Stimulated activated naive CD8-positive, alpha-beta T cell treated with anti-CD3 and anti-CD28 coated beads, Interleukin-15, Interleukin-2, amounts not matched to agents 100 ng/mL and 50 ng/mL, for 24 hours (primary cell): ENCODE measurements at regions not wholly inside any gene's neighbourhood (a gene's known extent, or its start where the extent isn't known, plus 50 kb on each side); places are given as distances from the start of the nearest gene placed in this dataset.
A peak's percentile ranks its signal among the peaks of the same experiment; 100 is the strongest.

Source experiments
- H3K27ac Mint-ChIP-seq: one replicate; pipeline ENCODE4 v1.8.0; 2021; ENCODE audit warnings: mild to moderate bottlenecking, mixed read lengths
- H3K27me3 Mint-ChIP-seq: one replicate; pipeline ENCODE4 v1.8.0; 2021; ENCODE audit warnings: mixed read lengths
- H3K36me3 Mint-ChIP-seq: one replicate; pipeline ENCODE4 v1.8.0; 2021; ENCODE audit warnings: low read depth, mixed read lengths
- H3K4me1 Mint-ChIP-seq: one replicate; pipeline ENCODE4 v1.8.0; 2021; ENCODE audit warnings: low read depth, mixed read lengths
- H3K4me3 Mint-ChIP-seq: one replicate; pipeline ENCODE4 v1.8.0; 2021; ENCODE audit warnings: mild to moderate bottlenecking, mixed read lengths
- H3K9me3 Mint-ChIP-seq: one replicate; pipeline ENCODE4 v1.8.0; 2021; ENCODE audit warnings: mixed read lengths

DNA sequence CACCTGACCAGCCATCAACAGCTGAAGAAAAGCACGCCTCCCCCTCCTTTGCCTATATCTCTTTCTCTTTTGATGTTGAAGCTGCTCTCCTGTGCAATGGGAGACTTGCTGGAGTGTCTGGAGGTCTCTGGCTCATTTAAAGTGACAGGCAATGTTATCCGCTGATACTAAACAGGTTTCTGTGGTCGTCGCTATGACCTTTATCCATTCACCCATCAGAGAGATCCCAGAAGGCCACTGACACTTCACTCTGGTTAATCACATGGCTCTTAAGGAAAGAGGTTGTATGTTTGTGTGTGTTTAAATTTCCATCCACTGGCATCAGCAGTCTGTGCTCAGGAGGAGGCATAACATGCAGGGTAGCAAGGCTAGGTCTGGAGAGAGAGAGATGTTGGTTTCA, 277.3 kb downstream of the MTX2 start:
- H3K9me3 Mint-ChIP-seq, result no peaks in the 10 kb centered on the region
- H3K36me3 Mint-ChIP-seq, result no peaks in the 10 kb centered on the region
- H3K4me1 Mint-ChIP-seq, result no peaks in the 10 kb centered on the region
- H3K27me3 Mint-ChIP-seq, result peaks cover 27% of the 10 kb centered on the region
- no peak overlapping the region for H3K27ac Mint-ChIP-seq
- H3K4me3 Mint-ChIP-seq, result no peak overlapping the region

DNA sequence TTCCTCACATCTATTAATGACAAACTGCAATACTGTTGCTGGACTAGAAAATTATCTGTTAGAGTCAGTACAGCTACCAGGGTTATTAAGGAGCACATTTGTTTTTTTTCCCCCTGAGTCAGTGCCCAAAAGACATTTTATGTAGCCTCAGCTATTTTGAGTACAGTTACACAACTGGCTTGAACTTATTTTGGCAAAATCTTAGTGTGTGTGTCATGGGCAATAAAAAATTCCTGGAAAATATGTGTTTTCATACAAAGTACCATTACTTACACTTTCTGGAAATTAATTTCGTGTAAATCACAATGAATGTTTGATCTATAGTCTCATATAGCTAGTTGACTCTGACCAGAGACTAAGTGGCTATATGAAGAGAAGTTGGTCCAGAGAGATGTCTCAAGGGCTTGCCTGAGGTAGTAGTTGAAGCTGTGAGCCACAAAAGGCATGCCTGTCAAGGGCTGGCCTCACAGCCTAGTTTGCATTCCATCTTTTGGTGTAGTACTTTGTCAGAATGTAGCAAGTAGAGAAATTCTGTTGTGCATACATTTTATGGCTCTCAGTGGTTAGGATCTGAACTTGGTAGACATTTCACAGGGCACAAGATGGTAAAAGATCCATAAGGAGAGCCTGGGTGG, 283.4 kb downstream of the MTX2 start:
- Mint-ChIP-seq H3K27me3 (peaks cover 52% of the 10 kb centered on the region), H3K9me3 (no peaks in the 10 kb centered on the region), H3K36me3 (no peaks in the 10 kb centered on the region), H3K27ac (no peak overlapping the region), H3K4me3 (no peak overlapping the region), H3K4me1 (peaks cover 13% of the 10 kb centered on the region)

DNA sequence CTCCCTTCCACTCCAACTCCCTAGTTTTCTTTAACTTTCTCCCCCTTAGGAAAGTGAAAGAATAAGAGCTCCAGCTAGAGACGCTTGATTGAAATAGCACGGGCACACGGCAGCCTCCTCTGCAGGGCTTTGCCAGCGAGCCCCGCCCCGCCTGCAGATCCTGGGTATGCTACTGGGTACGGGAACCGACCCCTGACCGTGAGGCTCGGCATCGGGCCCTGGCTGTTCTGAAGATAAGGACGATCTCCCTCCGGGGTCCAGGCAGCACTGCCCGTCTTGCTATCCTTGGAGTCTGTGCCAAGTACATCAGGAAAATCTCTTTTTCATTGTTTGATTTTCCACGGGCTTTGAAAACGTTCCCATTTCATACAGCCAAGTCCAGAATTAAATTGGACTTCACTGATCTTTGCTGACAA, 284.5 kb downstream of the MTX2 start:
- Mint-ChIP-seq H3K27ac (no peak overlapping the region), H3K27me3 (peaks cover 45% of the 10 kb centered on the region)

DNA sequence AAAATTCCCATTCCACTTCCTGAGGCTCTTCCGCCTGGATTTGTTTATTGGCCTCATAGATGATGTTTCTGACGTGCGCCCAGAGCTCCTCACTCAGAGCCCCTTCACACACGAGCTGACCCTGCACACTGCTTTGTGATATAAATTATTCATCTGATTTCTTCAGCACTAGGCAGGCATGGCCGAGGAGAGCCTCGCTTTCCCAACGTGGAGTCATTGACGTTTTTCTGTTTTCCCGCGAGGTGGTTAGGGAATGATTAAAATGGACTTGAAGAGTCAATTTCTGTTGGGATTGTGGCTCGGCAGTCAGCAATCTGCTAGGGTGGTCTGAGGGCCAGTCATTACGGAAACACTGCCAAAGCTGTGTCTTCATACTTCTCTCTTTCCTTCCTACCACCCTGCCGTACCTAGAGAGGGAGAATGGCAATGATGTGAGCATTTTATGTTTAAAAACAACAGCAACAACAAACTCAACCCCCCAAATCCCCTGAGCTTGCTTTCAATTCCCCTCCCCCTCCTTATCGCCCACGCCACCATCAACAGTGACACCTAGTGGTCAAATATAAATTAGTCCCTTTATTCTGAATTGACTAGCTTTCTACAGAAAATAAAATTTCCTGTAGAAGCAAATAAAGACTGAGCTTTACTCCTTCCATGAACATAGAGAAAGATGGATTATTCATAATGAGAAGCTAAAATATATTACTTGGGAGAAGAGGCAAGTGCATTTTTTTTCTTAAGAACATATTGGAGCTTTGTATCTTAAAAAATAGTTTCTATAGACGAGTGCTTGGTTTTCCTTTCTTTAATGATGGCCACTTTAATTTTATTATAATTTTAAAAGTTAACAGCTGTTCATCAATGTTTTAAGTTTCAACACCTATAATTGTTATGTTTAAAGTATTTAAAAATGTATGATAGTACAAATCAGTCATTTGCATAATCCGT, 285.1 kb downstream of the MTX2 start:
- Mint-ChIP-seq H3K9me3 (no peaks in the 10 kb centered on the region), H3K36me3 (no peaks in the 10 kb centered on the region), H3K27me3 (peaks cover 45% of the 10 kb centered on the region), H3K4me3 (peak overlapping the region; percentile 68), H3K27ac (no peak overlapping the region), H3K4me1 (peaks cover 13% of the 10 kb centered on the region)

More for the DNA sequence above, 284.5 kb downstream of the MTX2 start:
- no peaks in the 10 kb centered on the region for H3K9me3 Mint-ChIP-seq
- peaks cover 13% of the 10 kb centered on the region for H3K4me1 Mint-ChIP-seq
- no peaks in the 10 kb centered on the region for H3K36me3 Mint-ChIP-seq
- H3K4me3 Mint-ChIP-seq, result peak overlapping the region; percentile 68

DNA sequence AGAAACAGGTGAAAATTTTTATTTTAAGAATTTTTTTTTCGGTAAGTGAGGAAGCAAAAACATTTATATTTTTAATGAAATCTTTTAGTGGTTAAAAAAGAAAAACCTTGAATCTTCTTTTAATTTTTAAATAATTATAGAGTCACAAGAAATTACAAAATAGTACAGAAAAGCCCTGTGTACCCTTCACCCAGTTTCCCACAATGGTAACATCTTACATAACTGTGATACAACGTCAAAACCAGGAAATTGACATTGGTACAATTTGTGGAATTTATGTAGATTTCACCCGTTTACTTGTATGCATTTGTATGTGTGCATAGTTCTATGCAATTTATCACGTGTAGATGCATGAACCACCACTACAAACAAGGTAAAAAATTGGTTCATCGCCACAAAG, 285.9 kb downstream of the MTX2 start:
- H3K9me3 Mint-ChIP-seq, result no peaks in the 10 kb centered on the region
- no peak overlapping the region for H3K27ac Mint-ChIP-seq
- peaks cover 13% of the 10 kb centered on the region for H3K4me1 Mint-ChIP-seq
- H3K27me3 Mint-ChIP-seq, result peaks cover 53% of the 10 kb centered on the region
- no peaks in the 10 kb centered on the region for H3K36me3 Mint-ChIP-seq
- no peak overlapping the region for H3K4me3 Mint-ChIP-seq

DNA sequence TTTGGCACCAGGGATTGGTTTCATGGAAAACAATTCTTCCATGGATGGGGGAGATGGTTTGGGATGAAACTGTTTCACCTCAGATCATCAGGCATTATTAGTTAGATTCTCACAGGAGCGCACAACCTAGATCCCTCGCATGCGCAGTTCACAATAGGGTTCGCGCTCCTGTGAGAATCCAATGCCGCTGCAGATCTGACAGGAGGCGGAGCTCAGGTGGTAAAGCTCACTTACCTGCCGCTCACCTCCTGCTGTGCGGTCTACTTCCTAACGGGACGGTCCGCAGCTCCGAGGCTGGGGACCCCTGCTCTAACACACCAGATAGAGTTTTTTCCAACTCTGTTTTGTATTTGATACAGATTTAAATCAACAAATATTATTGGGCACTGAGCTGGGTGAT, 286.5 kb downstream of the MTX2 start:
- Mint-ChIP-seq H3K27me3 (peaks cover 53% of the 10 kb centered on the region), H3K27ac (no peak overlapping the region), H3K9me3 (no peaks in the 10 kb centered on the region), H3K4me1 (peaks cover 13% of the 10 kb centered on the region), H3K4me3 (no peak overlapping the region), H3K36me3 (no peaks in the 10 kb centered on the region)

DNA sequence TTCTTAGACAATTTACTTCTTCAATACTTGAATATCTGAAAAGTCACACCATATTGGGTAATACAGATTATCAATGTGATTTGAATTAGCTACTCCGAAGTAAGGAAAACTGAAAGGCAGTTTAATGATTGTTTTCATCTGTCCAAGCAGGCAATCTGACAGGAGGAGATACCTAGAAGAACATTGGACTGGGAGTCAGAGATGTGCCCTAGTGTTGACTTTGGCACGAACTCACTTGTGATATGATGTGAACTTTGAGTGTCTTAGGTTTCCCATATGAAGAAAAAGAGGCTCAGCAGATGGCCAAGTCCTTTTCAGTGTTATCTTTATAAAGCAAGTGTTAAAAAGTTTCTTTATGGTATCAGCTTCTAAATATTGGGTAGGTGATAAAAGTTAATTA, 287.1 kb downstream of the MTX2 start:
- no peak overlapping the region for H3K27ac Mint-ChIP-seq
- H3K4me3 Mint-ChIP-seq, result no peak overlapping the region
- H3K9me3 Mint-ChIP-seq, result no peaks in the 10 kb centered on the region
- H3K4me1 Mint-ChIP-seq, result peaks cover 13% of the 10 kb centered on the region
- no peaks in the 10 kb centered on the region for H3K36me3 Mint-ChIP-seq
- peaks cover 55% of the 10 kb centered on the region for H3K27me3 Mint-ChIP-seq

DNA sequence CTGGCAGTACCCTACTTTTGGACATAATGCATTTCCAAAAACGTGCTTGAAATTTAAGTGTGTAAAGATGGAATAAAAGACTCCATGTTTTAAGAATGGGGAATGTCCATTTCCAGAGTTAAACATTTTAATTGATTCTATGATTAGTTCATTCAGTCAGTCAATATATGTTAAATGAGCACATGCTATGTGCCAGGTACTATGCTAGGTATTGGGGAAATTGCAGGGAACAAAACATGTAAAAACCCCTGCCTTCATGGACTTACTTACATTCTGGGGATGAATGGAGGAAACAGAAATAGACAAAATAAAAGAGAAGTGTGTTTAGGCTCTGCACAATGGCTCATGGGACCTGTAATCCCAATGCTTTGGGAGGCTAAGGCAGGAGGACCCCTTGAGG, 288.6 kb downstream of the MTX2 start:
- Mint-ChIP-seq H3K4me1 (peaks cover 13% of the 10 kb centered on the region), H3K36me3 (no peaks in the 10 kb centered on the region), H3K27me3 (peaks cover 55% of the 10 kb centered on the region)

DNA sequence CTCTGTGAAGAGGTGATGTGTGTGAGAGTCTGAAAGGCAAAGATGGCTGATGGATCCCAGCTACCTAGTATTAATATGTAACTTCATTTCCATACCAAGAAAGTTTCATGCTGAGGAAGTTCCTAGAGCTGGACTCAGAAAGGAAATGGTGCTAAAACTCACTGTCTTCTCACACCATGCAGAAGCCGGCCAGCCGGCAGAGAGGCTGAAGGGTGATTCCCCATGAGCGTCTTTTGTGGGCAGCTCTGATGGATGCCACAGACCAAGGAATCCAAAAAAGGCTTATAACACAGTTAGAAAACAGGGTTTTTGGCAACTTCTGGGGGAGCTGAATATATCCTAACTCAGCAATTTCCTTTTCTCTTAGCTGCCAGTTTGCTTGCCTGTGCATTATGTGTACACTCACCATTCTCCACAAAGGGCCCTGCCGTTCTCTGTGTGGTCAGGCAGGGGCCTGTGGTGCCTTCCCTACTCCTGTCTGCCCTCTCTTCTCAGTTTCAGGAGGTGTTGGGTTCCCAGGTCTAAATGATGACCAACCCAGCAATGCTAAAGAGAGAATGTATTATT, 289.4 kb downstream of the MTX2 start:
- Mint-ChIP-seq H3K9me3 (no peaks in the 10 kb centered on the region), H3K4me1 (peaks cover 10% of the 10 kb centered on the region), H3K27me3 (peaks cover 52% of the 10 kb centered on the region), H3K4me3 (no peak overlapping the region), H3K27ac (no peak overlapping the region), H3K36me3 (no peaks in the 10 kb centered on the region)

More for the DNA sequence above, 288.6 kb downstream of the MTX2 start:
- Mint-ChIP-seq H3K4me3 (no peak overlapping the region), H3K27ac (no peak overlapping the region), H3K9me3 (no peaks in the 10 kb centered on the region)

DNA sequence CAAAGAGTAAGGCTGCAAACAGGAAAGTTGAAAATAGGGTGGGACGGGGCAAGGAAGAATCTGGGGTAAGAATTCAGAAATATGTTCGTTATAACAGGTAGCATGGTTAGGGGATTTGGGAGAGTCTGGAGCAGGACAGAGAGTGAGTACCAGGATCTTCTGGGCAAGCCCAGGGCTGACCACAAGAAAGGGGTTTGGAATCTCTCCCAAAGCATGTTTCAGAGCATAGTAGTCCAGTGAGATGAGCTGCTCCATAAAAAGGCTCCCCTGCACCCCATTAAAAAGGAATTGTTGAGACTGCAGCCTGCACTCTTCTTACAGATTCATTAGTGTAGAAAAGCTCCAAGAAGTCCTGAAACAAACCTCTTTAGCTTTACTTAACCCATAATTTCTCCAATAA, 291.1 kb downstream of the MTX2 start:
- Mint-ChIP-seq H3K27ac (no peak overlapping the region), H3K36me3 (no peaks in the 10 kb centered on the region), H3K27me3 (peaks cover 44% of the 10 kb centered on the region), H3K9me3 (no peaks in the 10 kb centered on the region), H3K4me1 (no peaks in the 10 kb centered on the region), H3K4me3 (no peak overlapping the region)

DNA sequence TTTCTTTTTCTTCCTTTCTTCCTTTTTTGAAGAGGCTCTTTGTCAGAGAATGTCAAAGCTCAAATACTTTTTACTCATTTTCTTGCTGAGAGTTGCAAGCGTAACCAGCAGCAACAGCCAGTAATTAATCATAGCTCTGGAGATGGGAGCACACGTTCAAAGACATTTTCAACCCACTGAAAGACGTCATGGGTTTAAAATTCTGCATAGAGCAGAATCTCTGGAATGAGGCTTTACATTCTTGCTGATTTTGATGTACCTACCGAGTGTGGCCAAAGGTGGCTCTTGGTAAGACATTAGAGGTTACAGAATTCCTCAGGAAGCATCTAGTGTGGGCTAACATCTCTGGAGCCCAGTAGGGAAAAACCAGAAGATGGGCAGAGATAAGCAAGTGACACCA, 292.5 kb downstream of the MTX2 start:
- no peaks in the 10 kb centered on the region for H3K36me3 Mint-ChIP-seq
- no peak overlapping the region for H3K4me3 Mint-ChIP-seq
- H3K27ac Mint-ChIP-seq, result no peak overlapping the region
- H3K9me3 Mint-ChIP-seq, result no peaks in the 10 kb centered on the region
- H3K4me1 Mint-ChIP-seq, result no peaks in the 10 kb centered on the region
- peaks cover 30% of the 10 kb centered on the region for H3K27me3 Mint-ChIP-seq

DNA sequence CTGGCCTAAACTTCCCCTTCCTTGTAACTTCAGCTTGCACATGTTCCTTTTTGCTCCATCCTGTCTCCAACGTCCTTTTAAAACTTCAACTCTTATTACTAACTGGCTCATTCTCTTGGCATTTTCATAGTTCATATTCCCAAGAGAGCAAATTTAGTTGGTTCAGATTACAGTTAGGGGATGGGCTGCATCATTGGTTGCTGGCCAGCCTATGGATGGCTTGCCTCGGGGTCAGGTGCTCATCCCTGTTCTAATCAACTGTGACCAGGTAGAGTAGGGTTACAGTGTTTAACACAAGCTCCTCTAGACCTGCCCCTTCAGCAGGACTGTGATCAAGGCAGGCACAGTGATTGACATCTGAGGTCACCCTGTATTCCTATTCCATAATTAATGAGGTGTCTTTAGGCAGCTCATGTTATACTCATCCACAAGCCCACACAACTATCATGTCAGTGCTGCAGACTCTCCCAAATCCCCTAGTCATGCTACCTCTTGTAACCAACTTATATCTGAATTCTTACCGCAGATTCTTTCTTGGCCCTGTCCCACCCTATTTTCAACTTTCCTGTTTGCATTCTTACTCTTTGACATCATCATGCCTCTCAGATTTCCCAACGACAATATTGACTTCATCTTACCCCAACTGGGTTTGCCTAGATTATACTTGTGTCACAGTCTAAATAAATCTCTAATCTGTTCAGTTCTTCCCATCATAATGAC, 293.3 kb downstream of the MTX2 start:
- no peaks in the 10 kb centered on the region for H3K4me1 Mint-ChIP-seq
- H3K4me3 Mint-ChIP-seq, result no peak overlapping the region
- H3K27ac Mint-ChIP-seq, result no peak overlapping the region
- H3K9me3 Mint-ChIP-seq, result no peaks in the 10 kb centered on the region
- H3K36me3 Mint-ChIP-seq, result no peaks in the 10 kb centered on the region
- peaks cover 30% of the 10 kb centered on the region for H3K27me3 Mint-ChIP-seq

DNA sequence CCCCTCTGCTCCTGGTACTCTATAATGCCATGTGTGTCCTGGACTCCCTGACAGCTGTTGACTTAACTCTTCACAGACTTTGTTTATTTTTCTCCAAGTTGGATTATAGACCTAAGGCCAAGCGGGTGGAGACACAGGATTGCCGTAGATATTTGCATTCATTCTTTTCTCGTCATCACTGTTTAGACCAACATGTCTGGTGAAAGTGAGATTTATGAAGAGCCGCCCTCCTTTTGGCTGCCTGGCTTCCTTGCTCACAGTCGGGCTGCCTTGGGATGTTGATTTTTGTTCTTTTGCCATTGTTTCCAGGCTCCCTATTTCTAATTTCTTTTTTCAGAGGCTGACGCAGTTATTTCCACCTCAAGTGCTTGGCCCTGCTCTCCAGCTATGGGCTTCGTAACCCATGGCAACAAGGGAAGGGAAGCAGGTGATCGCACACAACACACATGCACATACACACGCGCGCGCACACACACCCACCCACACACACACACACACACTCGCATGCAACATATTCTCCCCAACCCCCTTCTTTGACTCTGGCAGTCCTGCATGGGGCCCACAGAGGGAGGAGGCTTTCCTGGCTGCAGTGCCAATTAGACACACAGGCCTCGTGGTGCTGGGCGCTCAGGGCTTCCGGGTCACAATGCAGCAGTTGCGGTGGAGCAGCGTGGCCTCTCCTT, 296.5 kb downstream of the MTX2 start:
- Mint-ChIP-seq H3K27ac (no peak overlapping the region), H3K9me3 (no peaks in the 10 kb centered on the region), H3K4me1 (no peaks in the 10 kb centered on the region), H3K27me3 (peaks cover 34% of the 10 kb centered on the region), H3K36me3 (no peaks in the 10 kb centered on the region), H3K4me3 (no peak overlapping the region)

DNA sequence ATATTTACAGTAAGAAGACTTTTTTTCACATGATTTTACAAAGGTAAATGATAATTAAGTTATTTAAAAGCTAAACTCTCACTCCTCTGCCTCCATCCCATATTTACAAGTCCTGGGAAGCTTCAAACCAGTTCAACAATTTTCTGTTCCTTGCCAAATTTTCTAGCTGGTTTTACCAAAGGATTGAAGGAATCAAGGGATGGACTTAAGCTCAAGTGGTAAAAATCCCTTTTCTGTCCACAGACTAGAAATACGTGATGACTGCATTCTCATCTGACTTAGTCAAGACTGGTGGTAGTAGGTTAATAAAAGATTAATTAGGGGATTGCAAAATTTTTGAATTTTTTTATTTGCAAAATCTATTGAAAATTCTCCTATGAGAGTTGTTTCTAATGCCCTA, 297.3 kb downstream of the MTX2 start:
- Mint-ChIP-seq H3K27ac (no peak overlapping the region), H3K9me3 (no peaks in the 10 kb centered on the region), H3K4me3 (no peak overlapping the region), H3K27me3 (peaks cover 32% of the 10 kb centered on the region), H3K4me1 (no peaks in the 10 kb centered on the region), H3K36me3 (no peaks in the 10 kb centered on the region)
